Glomerular endothelial cell (primary cell): ENCODE measurements at regions not wholly inside any gene's neighbourhood (a gene's known extent, or its start where the extent isn't known, plus 50 kb on each side); places are given as distances from the start of the nearest gene placed in this dataset.
"Not testable (repeated sequence)": the region's sequence is repeated elsewhere in the genome, so short reads cannot be mapped to it uniquely, and the experiment has no call there.

Source experiments
- DNase-seq: peaks from one replicate; pipeline ENCODE4 v3.0.0-alpha.2; 2011; ENCODE audit warnings: low read depth, low spot score; ENCODE audit errors: extremely low read depth

GRCh38 chr2:39837856-39838453, 58.9 kb upstream of the THUMPD2 start:
- no peak for DNase-seq

- no peak for DNase-seq
These were observed 57.6 kb upstream of the THUMPD2 start for GRCh38 chr2:39836638-39837037.

GRCh38 chr2:39834426-39834825, 55.4 kb upstream of the THUMPD2 start:
- DNase-seq = no peak

- not testable (repeated sequence) for DNase-seq
These were observed 51.6 kb upstream of the THUMPD2 start for GRCh38 chr2:39830610-39831009.
